DOHH2 (cell line): ENCODE measurements at regions not wholly inside any gene's neighbourhood (a gene's known extent, or its start where the extent isn't known, plus 50 kb on each side); places are given as distances from the start of the nearest gene placed in this dataset.

Experiments
- H3F3A ChIP-seq: fragments of 200-600 bp; sonication (generic), shearing (Covaris generic); 2 replicates; pipeline ENCODE4 v1.6.0; 2016; ENCODE audit warnings: antibody characterized with exemption, mild to moderate bottlenecking; ENCODE audit not compliant: control insufficient read depth, insufficient read depth
- H3K27ac ChIP-seq: fragments of 200-600 bp; sonication (generic); 2 replicates; pipeline ENCODE4 v1.5.1; 2014; ENCODE audit warnings: low read depth, mild to moderate bottlenecking, low read length, moderate library complexity
- H3K27me3 ChIP-seq: fragments of 200-600 bp; sonication (generic); 2 replicates; pipeline ENCODE4 v1.6.1; 2014; ENCODE audit warnings: mild to moderate bottlenecking, low read length, mixed read lengths; ENCODE audit not compliant: control insufficient read depth
- H3K36me3 ChIP-seq: fragments of 200-600 bp; sonication (generic); 2 replicates; pipeline ENCODE4 v1.6.1; 2014; ENCODE audit warnings: mild to moderate bottlenecking, low read length, moderate library complexity, mixed read lengths; ENCODE audit not compliant: control insufficient read depth
- H3K4me1 ChIP-seq: fragments of 200-600 bp; sonication (generic); 2 replicates; pipeline ENCODE4 v1.6.1; 2014; ENCODE audit warnings: mild to moderate bottlenecking, low read length, mixed read lengths; ENCODE audit not compliant: control insufficient read depth
- H3K4me2 ChIP-seq: fragments of 200-600 bp; sonication (generic); 2 replicates; pipeline ENCODE4 v1.6.0; 2014; ENCODE audit warnings: mild to moderate bottlenecking, low read length, moderate library complexity
- H3K4me3 ChIP-seq: fragments of 200-600 bp; sonication (generic); 2 replicates; pipeline ENCODE4 v1.5.1; 2014; ENCODE audit warnings: mild to moderate bottlenecking, low read length, mixed read lengths
- H3K79me2 ChIP-seq: fragments of 200-600 bp; sonication (generic); 2 replicates; pipeline ENCODE4 v1.6.1; 2014; ENCODE audit warnings: mild to moderate bottlenecking, low read length, mixed read lengths; ENCODE audit not compliant: control insufficient read depth
- H3K9me2 ChIP-seq: fragments of 200-600 bp; sonication (generic); replicated peaks from 2 replicates; pipeline ENCODE4 v1.6.1; 2014; ENCODE audit warnings: mild to moderate bottlenecking, low read length, mixed read lengths; ENCODE audit not compliant: control insufficient read depth
- H3K9me3 ChIP-seq: fragments of 200-600 bp; sonication (generic); 2 replicates; pipeline ENCODE4 v1.6.1; 2014; ENCODE audit warnings: antibody characterized with exemption, low read length, mixed read lengths; ENCODE audit not compliant: control insufficient read depth, insufficient read depth
- H4K20me1 ChIP-seq: fragments of 200-600 bp; sonication (generic); 2 replicates; pipeline ENCODE4 v1.6.0; 2014; ENCODE audit warnings: low read depth, mild to moderate bottlenecking, antibody characterized with exemption, low read length, moderate library complexity; ENCODE audit not compliant: control insufficient read depth, insufficient read depth
- CTCF ChIP-seq: fragments of 200-600 bp; sonication (generic); IDR thresholded peaks from one replicate; pipeline ENCODE4 v1.5.1; 2014; ENCODE audit warnings: antibody characterized with exemption, mild to moderate bottlenecking, low read depth, low read length; ENCODE audit not compliant: poor library complexity, severe bottlenecking
- EZH2phosphoT487 ChIP-seq: fragments of 200-600 bp; sonication (generic); IDR thresholded peaks from 2 replicates; pipeline ENCODE4 v1.6.1; 2017; ENCODE audit warnings: borderline replicate concordance, mild to moderate bottlenecking, antibody characterized with exemption, low read length, moderate library complexity, mixed read lengths

DNA sequence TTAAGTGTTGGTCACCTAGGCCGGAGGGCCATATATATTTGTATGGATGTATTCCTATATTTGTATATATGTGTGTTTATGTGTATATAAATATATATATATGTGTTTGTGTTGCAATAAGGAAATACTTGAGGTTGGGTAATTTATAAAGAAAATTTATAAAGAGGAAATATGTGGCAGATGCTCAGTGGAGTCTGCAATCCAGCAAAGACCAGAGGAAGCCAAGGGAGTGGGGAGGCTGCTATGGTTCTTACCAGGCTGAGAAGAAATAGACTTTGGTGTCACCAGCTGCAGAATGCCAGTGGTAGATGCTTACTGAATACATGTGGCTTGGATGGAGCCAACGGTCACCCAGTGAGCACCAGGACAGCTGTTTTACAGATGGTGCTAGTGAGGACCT is 97.4 kb upstream of the ELOVL5 start:
- H3F3A ChIP-seq, result no peaks in the 10 kb centered on the region
- no peaks in the 10 kb centered on the region for H4K20me1 ChIP-seq
- no peaks in the 10 kb centered on the region for H3K4me1 ChIP-seq
- TF ChIP-seq EZH2phosphoT487, result no peak
- no peak for TF ChIP-seq CTCF
- H3K27ac ChIP-seq, result no peak overlapping the region
- no peak overlapping the region for H3K4me2 ChIP-seq
- no peaks in the 10 kb centered on the region for H3K79me2 ChIP-seq
- no peaks in the 10 kb centered on the region for H3K36me3 ChIP-seq
- no peak overlapping the region for H3K4me3 ChIP-seq
- no peaks in the 10 kb centered on the region for H3K9me3 ChIP-seq
- no peaks in the 10 kb centered on the region for H3K9me2 ChIP-seq
- peaks cover 6% of the 10 kb centered on the region for H3K27me3 ChIP-seq

GRCh38 chr6:53441761-53442160 is 93.0 kb upstream of the ELOVL5 start:
- H3K79me2 ChIP-seq, result no peaks in the 10 kb centered on the region
- no peak for TF ChIP-seq CTCF
- TF ChIP-seq EZH2phosphoT487, result no peak

DNA sequence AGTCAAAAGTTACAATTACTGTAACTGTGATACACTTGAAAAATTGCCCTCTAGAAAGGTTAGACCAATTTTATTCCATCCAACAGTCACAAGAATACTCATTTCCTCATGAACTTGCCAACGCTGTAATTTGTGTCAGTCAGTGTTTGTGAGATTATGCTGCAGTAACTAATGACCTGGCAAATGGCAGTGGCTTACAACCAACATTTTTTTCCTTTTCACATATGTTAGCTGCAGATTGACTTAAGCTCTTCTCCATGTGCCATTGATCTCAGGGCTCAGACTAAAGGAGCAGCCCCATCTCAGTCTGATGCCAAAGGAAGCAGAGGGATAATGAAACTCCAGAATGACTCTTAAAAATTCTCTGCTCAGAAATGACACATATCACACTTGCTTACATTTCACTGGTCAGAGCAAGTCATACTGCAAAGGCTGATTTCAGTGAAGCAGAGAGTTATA is 92.3 kb upstream of the ELOVL5 start:
- no peaks in the 10 kb centered on the region for H3K9me3 ChIP-seq
- H3K79me2 ChIP-seq, result no peaks in the 10 kb centered on the region
- TF ChIP-seq CTCF (no peak), EZH2phosphoT487 (no peak)
- H3K27me3 ChIP-seq, result peaks cover 8% of the 10 kb centered on the region
- H3K4me3 ChIP-seq, result no peak overlapping the region
- H3K4me2 ChIP-seq, result no peak overlapping the region
- peaks cover 5% of the 10 kb centered on the region; the same call in 1 of the 2 replicates for H3K4me1 ChIP-seq
- no peaks in the 10 kb centered on the region for H3F3A ChIP-seq
- H3K9me2 ChIP-seq, result no peaks in the 10 kb centered on the region
- H4K20me1 ChIP-seq, result no peaks in the 10 kb centered on the region
- no peaks in the 10 kb centered on the region for H3K36me3 ChIP-seq
- no peak overlapping the region for H3K27ac ChIP-seq

More at GRCh38 chr6:53441761-53442160, 93.0 kb upstream of the ELOVL5 start:
- Histone ChIP-seq H3K4me1 (peaks cover 5% of the 10 kb centered on the region; the same call in 1 of the 2 replicates), H3F3A (no peaks in the 10 kb centered on the region), H3K36me3 (no peaks in the 10 kb centered on the region), H3K4me3 (no peak overlapping the region), H3K9me2 (no peaks in the 10 kb centered on the region), H3K9me3 (no peaks in the 10 kb centered on the region), H4K20me1 (no peaks in the 10 kb centered on the region), H3K27me3 (peaks cover 8% of the 10 kb centered on the region), H3K27ac (no peak overlapping the region), H3K4me2 (no peak overlapping the region)
